Activated CD4-positive, alpha-beta T cell treated with anti-CD3 and anti-CD28 coated beads, Interleukin-2, amount 10 ng/mL, durations not matched to agents 24 days and 14 days (primary cell): ENCODE measurements at regions not wholly inside any gene's neighbourhood (a gene's known extent, or its start where the extent isn't known, plus 50 kb on each side); places are given as distances from the start of the nearest gene placed in this dataset.
"Not testable (repeated sequence)": the region's sequence is repeated elsewhere in the genome, so short reads cannot be mapped to it uniquely, and the experiment has no call there.

Source experiments
- DNase-seq: peaks from one replicate; pipeline ENCODE4 v3.0.0; 2022
- H3K27ac Mint-ChIP-seq: one replicate; pipeline ENCODE4 v1.8.0; 2022; ENCODE audit warnings: mild to moderate bottlenecking, mixed read lengths
- H3K27me3 Mint-ChIP-seq: one replicate; pipeline ENCODE4 v1.8.0; 2022; ENCODE audit warnings: mixed read lengths
- H3K36me3 Mint-ChIP-seq: one replicate; pipeline ENCODE4 v1.8.0; 2022; ENCODE audit warnings: low read depth, mild to moderate bottlenecking, mixed read lengths
- H3K4me1 Mint-ChIP-seq: one replicate; pipeline ENCODE4 v1.8.0; 2021; ENCODE audit warnings: mixed read lengths
- H3K4me3 Mint-ChIP-seq: one replicate; pipeline ENCODE4 v1.8.0; 2022; ENCODE audit warnings: mild to moderate bottlenecking, moderate library complexity, mixed read lengths
- H3K9me3 Mint-ChIP-seq: one replicate; pipeline ENCODE4 v1.8.0; 2021; ENCODE audit warnings: mixed read lengths
- intact Hi-C: fragments of 100-400 bp; cut with micrococcal nuclease; formaldehyde crosslinking; loops from one replicate; pipeline ENCODE4 v1.15.1; 2023

- H3K36me3 Mint-ChIP-seq, H3K4me3 Mint-ChIP-seq, H3K9me3 Mint-ChIP-seq, H3K27ac Mint-ChIP-seq, DNase-seq, H3K4me1 Mint-ChIP-seq, intact Hi-C loops: not testable (repeated sequence)
- H3K27me3 Mint-ChIP-seq = peaks cover 21% of the 10 kb centered on the region
Measured at GRCh38 chr7:149973681-149974080, 99.9 kb downstream of the ATP6V0E2 start.

- peak; percentile 45 for DNase-seq
- H3K4me1 Mint-ChIP-seq, H3K36me3 Mint-ChIP-seq, H3K4me3 Mint-ChIP-seq, H3K27ac Mint-ChIP-seq, intact Hi-C loops, H3K9me3 Mint-ChIP-seq: not testable (repeated sequence)
- peaks cover 25% of the 10 kb centered on the region for H3K27me3 Mint-ChIP-seq
Measured at GRCh38 chr7:149975608-149976007, 101.8 kb downstream of the ATP6V0E2 start.

GRCh38 chr7:149978537-149978936, 104.8 kb downstream of the ATP6V0E2 start:
- H3K4me3 Mint-ChIP-seq, DNase-seq, intact Hi-C loops: not testable (repeated sequence)

GRCh38 chr7:149978944-149979343, 105.2 kb downstream of the ATP6V0E2 start:
- H3K4me3 Mint-ChIP-seq, DNase-seq, H3K9me3 Mint-ChIP-seq, intact Hi-C loops, H3K36me3 Mint-ChIP-seq, H3K27ac Mint-ChIP-seq, H3K4me1 Mint-ChIP-seq: not testable (repeated sequence)
- peaks cover 22% of the 10 kb centered on the region for H3K27me3 Mint-ChIP-seq

More at GRCh38 chr7:149978537-149978936, 104.8 kb downstream of the ATP6V0E2 start:
- H3K27me3 Mint-ChIP-seq = peaks cover 22% of the 10 kb centered on the region
- not testable (repeated sequence) for H3K9me3 Mint-ChIP-seq, H3K4me1 Mint-ChIP-seq, H3K36me3 Mint-ChIP-seq, H3K27ac Mint-ChIP-seq

- H3K4me3 Mint-ChIP-seq, H3K9me3 Mint-ChIP-seq, intact Hi-C loops, H3K36me3 Mint-ChIP-seq, H3K27ac Mint-ChIP-seq, H3K4me1 Mint-ChIP-seq, DNase-seq: not testable (repeated sequence)
- peaks cover 12% of the 10 kb centered on the region for H3K27me3 Mint-ChIP-seq
Measured at GRCh38 chr7:149982537-149983112, 108.9 kb downstream of the ATP6V0E2 start.

- H3K27me3 Mint-ChIP-seq, H3K27ac Mint-ChIP-seq, DNase-seq, H3K36me3 Mint-ChIP-seq, H3K4me3 Mint-ChIP-seq, H3K4me1 Mint-ChIP-seq, H3K9me3 Mint-ChIP-seq, intact Hi-C loops: not testable (repeated sequence)
Measured at GRCh38 chr7:149986866-149987265, 113.1 kb downstream of the ATP6V0E2 start.

GRCh38 chr7:149991652-149992302, 118.0 kb downstream of the ATP6V0E2 start:
- H3K36me3 Mint-ChIP-seq, H3K4me3 Mint-ChIP-seq, intact Hi-C loops, H3K9me3 Mint-ChIP-seq, H3K27me3 Mint-ChIP-seq, DNase-seq, H3K4me1 Mint-ChIP-seq, H3K27ac Mint-ChIP-seq: not testable (repeated sequence)

GRCh38 chr7:149992366-149992765, 118.6 kb downstream of the ATP6V0E2 start:
- DNase-seq, H3K36me3 Mint-ChIP-seq, H3K9me3 Mint-ChIP-seq, H3K4me1 Mint-ChIP-seq, H3K4me3 Mint-ChIP-seq, H3K27ac Mint-ChIP-seq, H3K27me3 Mint-ChIP-seq, intact Hi-C loops: not testable (repeated sequence)

GRCh38 chr7:149995369-149996026, 121.7 kb downstream of the ATP6V0E2 start:
- H3K9me3 Mint-ChIP-seq, DNase-seq, H3K4me1 Mint-ChIP-seq, intact Hi-C loops, H3K27me3 Mint-ChIP-seq, H3K27ac Mint-ChIP-seq, H3K4me3 Mint-ChIP-seq, H3K36me3 Mint-ChIP-seq: not testable (repeated sequence)

- H3K9me3 Mint-ChIP-seq, H3K27me3 Mint-ChIP-seq, H3K36me3 Mint-ChIP-seq, intact Hi-C loops, H3K27ac Mint-ChIP-seq, H3K4me3 Mint-ChIP-seq, H3K4me1 Mint-ChIP-seq: not testable (repeated sequence)
- peak; percentile 76 for DNase-seq
Measured at GRCh38 chr7:150000780-150001599, 127.2 kb downstream of the ATP6V0E2 start.

GRCh38 chr7:150003304-150003810, 129.6 kb downstream of the ATP6V0E2 start:
- intact Hi-C loops = no loop called here
- Mint-ChIP-seq H3K4me1 (no peaks in the 10 kb centered on the region), H3K27ac (no peak overlapping the region), H3K36me3 (no peaks in the 10 kb centered on the region), H3K4me3 (no peak overlapping the region), H3K27me3 (no peaks in the 10 kb centered on the region), H3K9me3 (no peaks in the 10 kb centered on the region)
- DNase-seq = no peak

GRCh38 chr7:150003973-150004372, 130.2 kb downstream of the ATP6V0E2 start:
- H3K4me1 Mint-ChIP-seq, H3K27ac Mint-ChIP-seq, H3K36me3 Mint-ChIP-seq, H3K27me3 Mint-ChIP-seq, H3K4me3 Mint-ChIP-seq, intact Hi-C loops, DNase-seq, H3K9me3 Mint-ChIP-seq: not testable (repeated sequence)

GRCh38 chr7:150004843-150005242, 131.1 kb downstream of the ATP6V0E2 start:
- H3K27ac Mint-ChIP-seq, H3K27me3 Mint-ChIP-seq, H3K4me1 Mint-ChIP-seq, H3K36me3 Mint-ChIP-seq, intact Hi-C loops, H3K4me3 Mint-ChIP-seq, H3K9me3 Mint-ChIP-seq, DNase-seq: not testable (repeated sequence)
